NCI-H82 treated with DMSO at 0.1 percent for 48 hours (cell line): ENCODE measurements at regions not wholly inside any gene's neighbourhood (a gene's known extent, or its start where the extent isn't known, plus 50 kb on each side); places are given as distances from the start of the nearest gene placed in this dataset.

Experiments
- DNase-seq: peaks from one replicate; lab custom pipeline; 2025; ENCODE audit not compliant: unreplicated experiment; lab: John Stamatoyannopoulos, UW

- DNase-seq: no peak
These were observed 541.3 kb upstream of the TENM3 start for GRCh38 chr4:181701894-181702293.

GRCh38 chr4:181702864-181703495, 540.2 kb upstream of the TENM3 start:
- DNase-seq: no peak

GRCh38 chr4:181710143-181710542, 533.1 kb upstream of the TENM3 start:
- DNase-seq: no peak

- no peak for DNase-seq
These were observed 531.8 kb upstream of the TENM3 start for GRCh38 chr4:181711387-181711786.

GRCh38 chr4:181728305-181728966, 514.8 kb upstream of the TENM3 start:
- no peak for DNase-seq

- DNase-seq: no peak
These were observed 511.3 kb upstream of the TENM3 start for GRCh38 chr4:181731900-181732299.

- no peak for DNase-seq
These were observed 505.5 kb upstream of the TENM3 start for GRCh38 chr4:181737744-181738143.

- DNase-seq: no peak
These were observed 504.2 kb upstream of the TENM3 start for GRCh38 chr4:181739031-181739430.

- DNase-seq: no peak
These were observed 501.7 kb upstream of the TENM3 start for GRCh38 chr4:181741513-181741912.

GRCh38 chr4:181745933-181746625, 497.1 kb upstream of the TENM3 start:
- DNase-seq: no peak

- no peak for DNase-seq
These were observed 494.6 kb upstream of the TENM3 start for GRCh38 chr4:181748581-181748980.

- no peak for DNase-seq
These were observed 490.7 kb upstream of the TENM3 start for GRCh38 chr4:181752516-181752915.

- DNase-seq: no peak
These were observed 490.0 kb upstream of the TENM3 start for GRCh38 chr4:181753207-181753606.

- no peak for DNase-seq
These were observed 487.4 kb upstream of the TENM3 start for GRCh38 chr4:181755846-181756245.

- no peak for DNase-seq
These were observed 486.6 kb upstream of the TENM3 start for GRCh38 chr4:181756451-181757095.

GRCh38 chr4:181757098-181757497, 486.1 kb upstream of the TENM3 start:
- DNase-seq: no peak

- DNase-seq: no peak
These were observed 485.1 kb upstream of the TENM3 start for GRCh38 chr4:181757910-181758660.

GRCh38 chr4:181760560-181760959, 482.6 kb upstream of the TENM3 start:
- no peak for DNase-seq

- no peak for DNase-seq
These were observed 482.0 kb upstream of the TENM3 start for GRCh38 chr4:181761156-181761555.

GRCh38 chr4:181766061-181766548, 477.1 kb upstream of the TENM3 start:
- DNase-seq: no peak

- DNase-seq: no peak
These were observed 472.2 kb upstream of the TENM3 start for GRCh38 chr4:181770971-181771370.
